ENCODE measurements at regions not wholly inside any gene's neighbourhood (a gene's known extent, or its start where the extent isn't known, plus 50 kb on each side); places are given as distances from the start of the nearest gene placed in this dataset.

- TF ChIP-seq EZH2 (IDR thresholded peaks at IDR 0.05; ENCODE audit: low read depth, low read length, severe bottlenecking) (no peak), JUND (IDR thresholded peaks at IDR 0.05; ENCODE audit: low read length) (no peak), RFX5 (IDR thresholded peaks at IDR 0.05; ENCODE audit: borderline replicate concordance, low read depth, low read length) (no peak), CTCF (IDR thresholded peaks at IDR 0.05; ENCODE audit: control extremely low read depth in 1 of 3, insufficient read depth in 1 of 3, low read depth in 1 of 3, low read length in 3 of 3) (no peak), POLR2A (IDR thresholded peaks at IDR 0.05; ENCODE audit: control extremely low read depth in 1 of 2, low read depth in 2 of 2, low read length in 2 of 2) (no peak)
Measured at GRCh38 chr10:36063396-36063795, 421.3 kb upstream of the FZD8 start.
